DND-41 (cell line): ENCODE measurements at regions not wholly inside any gene's neighbourhood (a gene's known extent, or its start where the extent isn't known, plus 50 kb on each side); places are given as distances from the start of the nearest gene placed in this dataset.

Experiments used
- EZH2 ChIP-seq: IDR thresholded peaks from 3 replicates; pipeline ENCODE4 v1.6.1; 2012; ENCODE audit warnings: borderline replicate concordance, low read depth, mild to moderate bottlenecking, moderate library complexity, low read length, inconsistent platforms; ENCODE audit not compliant: severe bottlenecking
- TF ChIP-seq, protein P1 (sequence below): IDR thresholded peaks from 2 replicates; pipeline ENCODE4 v1.5.1; 2012; ENCODE audit warnings: borderline replicate concordance, low read length, moderate library complexity, mild to moderate bottlenecking; ENCODE audit not compliant: poor library complexity, severe bottlenecking; ENCODE audit errors: extremely low read depth

DNA sequence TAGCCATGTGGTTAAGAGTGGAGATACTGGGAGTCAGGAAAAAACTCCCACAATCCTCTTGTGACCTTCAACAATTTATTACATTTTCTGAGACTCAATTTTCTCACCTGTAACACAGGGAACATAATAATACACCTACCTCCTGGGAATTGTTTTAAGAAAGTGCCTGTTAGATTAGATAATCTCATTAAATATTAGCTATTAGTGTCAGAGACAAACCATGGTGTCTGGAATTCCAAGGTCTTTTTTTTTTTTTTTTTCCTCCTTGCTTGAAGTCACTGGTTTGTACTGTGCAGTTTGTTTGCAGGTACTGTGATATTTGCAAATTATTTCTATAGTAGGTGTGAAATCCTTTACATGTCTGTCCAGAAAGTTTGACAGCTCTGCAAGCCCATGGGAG is 806.1 kb downstream of the DNAJB9 start:
- TF ChIP-seq, protein P1, sequence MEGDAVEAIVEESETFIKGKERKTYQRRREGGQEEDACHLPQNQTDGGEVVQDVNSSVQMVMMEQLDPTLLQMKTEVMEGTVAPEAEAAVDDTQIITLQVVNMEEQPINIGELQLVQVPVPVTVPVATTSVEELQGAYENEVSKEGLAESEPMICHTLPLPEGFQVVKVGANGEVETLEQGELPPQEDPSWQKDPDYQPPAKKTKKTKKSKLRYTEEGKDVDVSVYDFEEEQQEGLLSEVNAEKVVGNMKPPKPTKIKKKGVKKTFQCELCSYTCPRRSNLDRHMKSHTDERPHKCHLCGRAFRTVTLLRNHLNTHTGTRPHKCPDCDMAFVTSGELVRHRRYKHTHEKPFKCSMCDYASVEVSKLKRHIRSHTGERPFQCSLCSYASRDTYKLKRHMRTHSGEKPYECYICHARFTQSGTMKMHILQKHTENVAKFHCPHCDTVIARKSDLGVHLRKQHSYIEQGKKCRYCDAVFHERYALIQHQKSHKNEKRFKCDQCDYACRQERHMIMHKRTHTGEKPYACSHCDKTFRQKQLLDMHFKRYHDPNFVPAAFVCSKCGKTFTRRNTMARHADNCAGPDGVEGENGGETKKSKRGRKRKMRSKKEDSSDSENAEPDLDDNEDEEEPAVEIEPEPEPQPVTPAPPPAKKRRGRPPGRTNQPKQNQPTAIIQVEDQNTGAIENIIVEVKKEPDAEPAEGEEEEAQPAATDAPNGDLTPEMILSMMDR = no peak
- no peak for TF ChIP-seq EZH2
